ENCODE measurements at regions not wholly inside any gene's neighbourhood (a gene's known extent, or its start where the extent isn't known, plus 50 kb on each side); places are given as distances from the start of the nearest gene placed in this dataset.
"Not testable (repeated sequence)": the region's sequence is repeated elsewhere in the genome, so short reads cannot be mapped to it uniquely, and the experiment has no call there.

DNA sequence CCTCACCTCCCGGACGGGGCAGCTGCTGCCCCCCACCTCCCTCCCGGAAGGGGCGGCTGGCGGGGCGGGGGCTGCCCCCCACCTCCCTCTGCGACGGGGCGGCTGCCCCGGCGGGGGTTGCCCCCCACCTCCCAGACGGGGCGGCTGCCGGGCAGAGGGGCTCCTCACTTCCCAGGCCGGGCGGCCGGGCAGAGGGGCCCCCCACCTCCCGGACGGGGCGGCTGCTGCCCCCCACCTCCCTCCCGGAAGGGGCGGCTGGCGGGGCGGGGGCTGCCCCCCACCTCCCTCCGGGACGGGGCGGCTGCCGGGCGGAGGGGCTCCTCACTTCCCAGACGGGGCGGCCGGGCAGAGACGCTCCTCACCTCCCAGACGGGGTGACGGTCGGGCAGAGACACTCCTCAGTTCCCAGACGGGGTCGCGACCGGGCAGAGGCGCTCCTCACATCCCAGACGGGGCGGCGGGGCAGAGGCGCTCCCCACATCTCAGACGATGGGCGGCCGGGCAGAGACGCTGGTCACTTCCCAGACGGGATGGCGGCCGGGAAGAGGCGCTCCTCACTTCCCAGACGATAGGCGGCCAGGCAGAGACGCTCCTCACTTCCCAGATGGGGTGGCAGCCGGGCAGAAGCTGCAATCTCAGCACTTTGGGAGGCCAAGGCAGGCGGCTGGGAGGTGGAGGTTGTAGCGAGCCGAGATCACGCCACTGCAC lies 1218.8 kb downstream of the GATA3 start:
- not testable (repeated sequence) for H3K9me3 ChIP-seq (replicated peaks); H3K36me3 ChIP-seq; DNase-seq; H3K27me3 ChIP-seq; H3K4me1 ChIP-seq; H3K4me3 ChIP-seq; H3K27ac ChIP-seq

DNA sequence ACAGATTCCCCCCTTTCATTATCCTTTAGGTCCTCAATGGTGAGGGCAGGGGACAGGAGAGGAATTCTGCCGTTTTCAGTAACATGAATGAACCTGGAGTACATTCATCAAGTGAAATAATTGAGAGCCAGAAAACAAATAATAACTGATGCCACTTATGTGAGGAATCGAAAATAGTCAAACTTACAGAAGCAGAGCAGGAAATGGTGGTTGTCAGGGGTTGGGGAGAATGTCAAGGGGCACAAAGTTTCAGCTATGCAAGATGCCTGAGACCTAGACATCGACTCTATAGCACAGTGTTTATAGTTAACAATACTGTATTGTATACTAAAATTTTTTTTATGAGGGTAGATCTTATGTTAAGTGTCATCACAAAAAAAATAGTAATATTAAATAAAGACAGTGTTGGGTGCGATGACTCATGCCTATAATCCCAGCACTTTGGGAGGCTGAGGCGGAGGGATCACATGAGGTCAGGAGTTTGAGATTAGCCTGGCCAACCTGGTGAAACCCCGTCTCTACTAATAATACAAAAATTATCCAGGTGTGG lies 1219.8 kb downstream of the GATA3 start:
- H3K36me3 ChIP-seq = no peaks in the 10 kb centered on the region
- DNase-seq = no peak
- no peaks in the 10 kb centered on the region for H3K9me3 ChIP-seq (replicated peaks)
- H3K4me1 ChIP-seq = no peaks in the 10 kb centered on the region
- H3K4me3 ChIP-seq = no peak overlapping the region
- no peaks in the 10 kb centered on the region for H3K27me3 ChIP-seq
- H3K27ac ChIP-seq = no peak overlapping the region

DNA sequence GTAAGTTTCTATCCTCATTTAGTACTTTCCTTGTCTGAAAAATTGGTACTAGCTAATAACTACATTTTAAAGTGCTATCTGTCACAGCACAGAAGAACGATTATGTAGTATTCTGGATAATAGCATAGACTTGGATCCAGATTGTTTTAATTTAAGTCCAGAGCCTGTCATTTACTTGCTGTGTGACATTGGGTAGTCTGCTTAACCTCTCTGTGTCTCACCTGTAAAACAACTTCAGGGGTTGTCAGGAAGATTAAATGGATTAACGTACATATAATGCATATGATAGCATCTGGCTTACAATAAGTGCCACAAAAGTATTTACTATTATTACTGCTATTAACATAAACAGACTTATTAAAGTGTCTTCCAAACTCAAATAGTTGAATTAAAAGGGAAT lies 1221.4 kb downstream of the GATA3 start:
- H3K36me3 ChIP-seq = no peaks in the 10 kb centered on the region
- no peaks in the 10 kb centered on the region for H3K9me3 ChIP-seq (replicated peaks)
- H3K4me1 ChIP-seq = no peaks in the 10 kb centered on the region
- H3K27ac ChIP-seq = no peak overlapping the region
- H3K4me3 ChIP-seq = no peak overlapping the region
- DNase-seq = no peak
- no peaks in the 10 kb centered on the region for H3K27me3 ChIP-seq

DNA sequence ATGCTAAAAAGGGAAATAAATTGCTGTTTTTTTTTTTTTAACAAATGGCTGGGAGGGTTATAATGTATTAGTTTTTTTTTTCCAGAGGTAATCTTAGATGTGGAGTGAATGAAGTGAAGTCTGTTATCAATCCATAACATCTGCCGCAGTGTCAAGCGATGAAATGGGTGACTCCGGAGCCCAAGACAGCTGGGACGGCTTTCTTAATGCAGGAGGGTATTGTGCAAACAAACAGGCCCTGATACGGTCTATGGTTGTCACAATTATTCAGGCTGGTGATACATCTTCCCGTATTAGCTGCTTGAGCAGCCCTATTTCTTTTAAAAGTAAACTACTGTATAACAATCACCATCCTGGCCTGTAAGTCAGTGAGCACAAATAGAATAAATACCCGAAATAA lies 1231.2 kb downstream of the GATA3 start:
- Histone ChIP-seq H3K4me1 (peaks cover 14% of the 10 kb centered on the region), H3K27ac (peak overlapping the region; percentile 80), H3K9me3 (replicated peaks) (no peaks in the 10 kb centered on the region), H3K36me3 (no peaks in the 10 kb centered on the region), H3K4me3 (peak overlapping the region; percentile 28), H3K27me3 (no peaks in the 10 kb centered on the region)
- peak; percentile 77 to 84 for DNase-seq

DNA sequence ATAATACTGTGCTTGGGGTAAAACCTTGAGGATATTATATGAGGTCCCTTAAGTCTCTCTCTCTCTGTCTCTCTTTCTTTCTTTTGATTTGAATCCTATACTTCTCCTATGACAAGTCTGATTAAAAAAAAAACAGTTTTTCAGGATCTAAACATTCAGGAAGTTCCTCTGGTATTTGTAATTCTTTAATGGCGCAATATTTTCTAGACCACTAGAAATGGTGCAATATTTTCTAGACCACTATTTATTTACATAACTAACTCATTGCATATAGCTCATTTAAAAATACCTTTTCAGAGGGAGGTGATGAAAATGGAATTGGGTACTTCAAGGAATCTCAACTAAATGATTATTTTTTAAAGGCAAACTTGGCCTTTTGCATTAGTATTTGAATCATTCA lies 1235.3 kb downstream of the GATA3 start:
- Histone ChIP-seq H3K4me3 (no peak overlapping the region), H3K27me3 (no peaks in the 10 kb centered on the region), H3K4me1 (peaks cover 16% of the 10 kb centered on the region), H3K9me3 (replicated peaks) (no peaks in the 10 kb centered on the region), H3K36me3 (no peaks in the 10 kb centered on the region), H3K27ac (no peak overlapping the region)
- no peak for DNase-seq

DNA sequence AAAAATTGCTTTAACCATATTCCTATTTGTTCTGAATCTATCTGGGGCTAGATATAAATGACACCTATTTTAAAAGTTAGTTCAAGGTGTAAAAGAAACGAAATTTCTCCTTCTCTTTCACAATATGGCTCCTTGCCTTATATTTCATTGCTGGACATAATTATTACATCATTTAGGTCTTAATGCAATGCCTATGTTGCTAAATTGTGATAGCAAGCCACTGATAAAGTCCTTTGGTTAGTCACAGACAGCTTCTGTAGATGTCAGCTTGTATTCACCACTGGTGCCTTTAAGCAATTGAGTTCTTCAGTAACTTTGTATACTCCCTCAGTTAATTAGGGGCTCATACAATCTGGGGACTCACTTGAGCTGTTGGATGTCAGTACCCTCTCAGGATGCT lies 1236.6 kb downstream of the GATA3 start:
- DNase-seq = no peak
- Histone ChIP-seq H3K4me1 (peaks cover 14% of the 10 kb centered on the region; the same call in 1 of the 2 replicates), H3K27me3 (no peaks in the 10 kb centered on the region), H3K9me3 (replicated peaks) (no peaks in the 10 kb centered on the region), H3K4me3 (no peak overlapping the region), H3K27ac (no peak overlapping the region), H3K36me3 (no peaks in the 10 kb centered on the region)

DNA sequence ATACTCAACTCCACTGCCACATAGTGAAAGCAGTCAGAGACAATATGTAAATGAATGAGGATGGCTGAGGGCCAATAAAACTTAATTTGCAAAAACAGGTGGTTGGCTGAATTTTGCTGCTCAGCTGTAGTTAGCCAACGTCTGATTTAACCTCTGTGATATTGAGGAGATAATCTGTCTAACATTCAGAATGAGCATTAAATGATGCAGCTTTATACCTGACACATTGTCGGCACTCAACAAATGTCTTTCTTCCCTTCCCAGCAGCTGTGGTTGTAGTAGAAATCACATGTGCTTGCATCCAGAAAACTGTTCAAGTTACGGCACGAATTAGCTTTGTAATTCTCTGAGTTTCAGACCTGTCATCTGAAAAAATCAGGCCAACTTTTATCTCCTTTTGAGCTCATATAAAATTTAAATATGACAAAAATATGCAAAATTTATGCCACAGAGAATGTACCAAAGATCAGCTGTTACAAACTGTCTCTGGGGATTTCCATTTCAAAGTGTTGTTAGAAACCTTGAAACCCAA lies 1239.7 kb downstream of the GATA3 start:
- Histone ChIP-seq H3K4me1 (peaks cover 6% of the 10 kb centered on the region; the same call in 1 of the 2 replicates), H3K27me3 (no peaks in the 10 kb centered on the region), H3K27ac (no peak overlapping the region), H3K36me3 (no peaks in the 10 kb centered on the region), H3K4me3 (peak overlapping the region; percentile 19; the same call in 1 of the 2 replicates), H3K9me3 (replicated peaks) (no peaks in the 10 kb centered on the region)
- peak; percentile 16 to 46 for DNase-seq

DNA sequence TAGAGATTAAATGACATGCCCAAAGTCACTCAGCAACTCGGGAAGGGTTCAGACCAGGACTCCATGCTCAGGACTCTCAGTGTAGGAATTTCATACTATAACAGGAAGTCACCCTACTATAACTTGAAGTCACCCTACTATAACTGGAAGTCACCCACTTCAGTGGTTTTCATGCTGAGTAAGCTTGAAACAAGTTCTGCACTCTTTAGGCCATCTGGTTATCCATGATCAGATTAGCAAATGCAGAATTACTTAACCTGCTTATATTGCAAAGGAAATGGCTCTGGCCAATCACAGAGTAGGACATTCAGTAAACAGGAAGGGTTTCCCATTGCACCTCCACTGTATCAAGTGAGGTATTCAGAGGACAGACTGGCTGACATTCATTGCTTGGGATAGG lies 1240.4 kb downstream of the GATA3 start:
- Histone ChIP-seq H3K27ac (no peak overlapping the region), H3K4me1 (peaks cover 6% of the 10 kb centered on the region; the same call in 1 of the 2 replicates), H3K4me3 (no peak overlapping the region), H3K36me3 (no peaks in the 10 kb centered on the region), H3K9me3 (replicated peaks) (no peaks in the 10 kb centered on the region), H3K27me3 (no peaks in the 10 kb centered on the region)
- DNase-seq = no peak

DNA sequence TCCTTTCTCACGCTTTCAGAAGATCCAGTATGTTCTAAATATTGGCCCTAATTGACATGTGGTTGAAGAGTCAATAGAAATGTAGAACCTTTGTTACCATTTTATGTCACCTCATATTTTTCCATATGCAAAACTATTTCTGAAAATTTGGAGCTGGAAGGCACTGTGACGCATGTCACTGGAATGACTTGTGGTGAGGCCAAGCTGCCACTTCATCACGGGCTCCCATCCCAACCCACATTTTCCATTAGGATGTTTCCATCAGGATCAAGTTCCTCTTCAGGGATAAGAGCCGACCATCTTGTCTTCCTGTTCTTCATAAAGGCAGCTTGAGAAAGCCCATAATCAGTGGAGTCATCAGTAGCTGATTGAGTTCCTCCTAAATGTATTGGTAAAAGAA lies 1241.7 kb downstream of the GATA3 start:
- Histone ChIP-seq H3K9me3 (replicated peaks) (no peaks in the 10 kb centered on the region), H3K4me1 (peaks cover 6% of the 10 kb centered on the region; the same call in 1 of the 2 replicates), H3K27me3 (no peaks in the 10 kb centered on the region), H3K27ac (no peak overlapping the region), H3K4me3 (no peak overlapping the region), H3K36me3 (no peaks in the 10 kb centered on the region)
- no peak for DNase-seq

DNA sequence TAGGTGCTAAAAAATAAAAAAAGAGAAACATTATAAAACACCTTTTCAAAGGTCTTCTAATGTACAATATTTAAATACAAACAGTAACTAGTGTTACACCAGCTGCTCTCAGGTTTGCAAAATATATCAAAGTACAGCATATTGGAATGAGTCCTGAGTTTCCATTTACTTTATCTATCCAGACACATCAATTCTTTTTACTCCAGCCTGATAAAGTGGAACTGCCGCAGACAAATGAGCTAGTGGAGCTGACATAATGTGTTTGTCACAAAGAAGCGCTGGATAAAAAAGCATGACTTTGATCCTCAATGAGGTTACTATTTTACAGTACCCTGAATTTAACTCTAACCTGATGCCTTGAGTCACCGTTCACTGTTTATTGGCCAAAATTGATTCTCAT lies 1243.1 kb downstream of the GATA3 start:
- no peaks in the 10 kb centered on the region for H3K27me3 ChIP-seq
- no peaks in the 10 kb centered on the region for H3K36me3 ChIP-seq
- no peaks in the 10 kb centered on the region for H3K9me3 ChIP-seq (replicated peaks)
- no peak for DNase-seq
- no peak overlapping the region for H3K27ac ChIP-seq
- H3K4me3 ChIP-seq = no peak overlapping the region
- peaks cover 6% of the 10 kb centered on the region; the same call in 1 of the 2 replicates for H3K4me1 ChIP-seq

DNA sequence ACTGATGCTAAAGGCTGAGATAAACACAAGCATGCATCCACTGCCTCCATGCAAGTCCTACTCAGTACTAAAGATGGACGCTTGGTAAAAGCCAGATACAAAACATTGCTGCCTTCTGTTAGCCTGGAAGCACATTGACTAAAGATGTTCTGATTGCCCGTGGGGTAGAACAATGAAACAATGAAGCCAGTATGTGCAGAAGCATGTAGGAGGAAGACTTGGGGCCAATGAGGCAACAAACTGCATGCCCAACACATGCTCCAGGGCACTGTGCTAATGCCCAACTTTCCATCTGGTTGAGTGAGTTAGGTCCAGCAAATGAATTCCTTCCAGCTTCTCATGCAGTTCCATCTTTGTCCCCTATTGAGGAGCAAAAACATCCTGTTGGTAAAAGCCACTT lies 1245.5 kb downstream of the GATA3 start:
- Histone ChIP-seq H3K9me3 (replicated peaks) (no peaks in the 10 kb centered on the region), H3K36me3 (no peaks in the 10 kb centered on the region), H3K27me3 (no peaks in the 10 kb centered on the region), H3K4me3 (no peak overlapping the region), H3K4me1 (peaks cover under 1% of the 10 kb centered on the region; the same call in 1 of the 2 replicates), H3K27ac (no peak overlapping the region)
- no peak for DNase-seq

DNA sequence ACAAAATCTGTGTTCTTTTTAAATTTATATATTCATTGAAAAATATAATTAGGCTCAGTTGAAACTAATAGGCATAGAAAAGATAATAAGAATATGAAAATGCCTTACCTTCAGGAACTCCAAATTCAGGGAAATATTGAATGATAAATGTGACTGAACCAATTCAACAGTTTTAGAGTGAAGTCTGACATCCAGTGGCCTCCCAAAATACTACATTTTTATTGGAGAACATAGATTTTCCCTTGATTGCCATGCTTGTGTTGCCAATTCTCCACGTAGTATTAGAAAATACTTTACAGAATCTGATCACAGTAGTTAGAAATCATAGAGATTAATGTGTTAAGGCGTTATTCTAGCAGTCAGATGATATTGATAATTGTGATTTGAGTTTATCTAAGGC lies 1246.7 kb downstream of the GATA3 start:
- Histone ChIP-seq H3K27ac (no peak overlapping the region), H3K27me3 (no peaks in the 10 kb centered on the region), H3K4me3 (no peak overlapping the region), H3K9me3 (replicated peaks) (no peaks in the 10 kb centered on the region), H3K4me1 (no peaks in the 10 kb centered on the region), H3K36me3 (no peaks in the 10 kb centered on the region)
- no peak for DNase-seq

DNA sequence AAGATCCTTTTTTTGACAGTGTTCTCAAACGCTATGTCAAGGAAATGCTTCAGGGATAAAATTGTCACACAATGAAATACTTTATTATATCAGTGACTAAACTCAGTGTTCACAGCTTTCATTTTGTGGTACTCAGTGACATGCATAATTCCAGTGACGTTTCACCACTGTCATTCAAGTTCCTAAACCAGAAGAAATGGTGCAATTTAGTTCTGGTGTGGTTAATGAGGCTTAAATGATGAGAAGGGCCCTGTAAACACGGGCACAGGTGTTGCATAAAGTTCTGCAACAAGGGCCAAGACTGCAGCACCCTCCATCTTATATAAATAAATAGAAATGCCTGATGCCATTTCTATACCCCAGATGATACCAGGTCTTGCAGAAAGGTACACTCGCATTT lies 1247.1 kb downstream of the GATA3 start:
- no peak overlapping the region for H3K27ac ChIP-seq
- H3K9me3 ChIP-seq (replicated peaks) = no peaks in the 10 kb centered on the region
- H3K4me3 ChIP-seq = no peak overlapping the region
- DNase-seq = no peak
- H3K27me3 ChIP-seq = no peaks in the 10 kb centered on the region
- H3K4me1 ChIP-seq = no peaks in the 10 kb centered on the region
- H3K36me3 ChIP-seq = no peaks in the 10 kb centered on the region

DNA sequence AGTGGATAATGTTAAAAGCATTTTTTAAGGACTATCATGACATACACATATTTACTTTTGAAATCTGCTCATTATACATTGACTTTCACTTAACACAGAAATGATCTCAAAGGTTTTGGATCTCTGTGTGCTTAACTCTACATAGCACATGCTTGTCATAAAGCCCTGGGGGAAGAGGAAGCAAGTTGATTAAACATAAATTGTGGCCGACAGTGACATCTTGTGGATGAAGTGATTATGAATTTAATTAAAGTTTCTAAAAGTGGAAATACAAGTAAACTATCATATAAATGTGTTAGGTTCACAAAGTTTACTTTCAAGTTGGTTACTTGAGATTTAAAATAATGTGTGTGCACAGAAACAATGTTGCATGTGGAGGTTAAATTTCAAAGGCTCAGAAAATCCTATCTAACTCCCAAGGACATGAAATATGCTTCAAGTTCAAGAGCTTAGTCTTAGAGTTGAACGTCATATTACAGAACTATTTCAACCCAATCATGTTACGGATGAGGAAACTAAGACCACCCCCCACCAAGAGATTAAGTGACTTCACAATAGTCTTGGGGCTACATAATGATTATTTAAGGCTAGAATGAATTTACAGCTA lies 1247.8 kb downstream of the GATA3 start:
- Histone ChIP-seq H3K27me3 (no peaks in the 10 kb centered on the region), H3K4me1 (no peaks in the 10 kb centered on the region), H3K27ac (no peak overlapping the region), H3K4me3 (no peak overlapping the region), H3K9me3 (replicated peaks) (no peaks in the 10 kb centered on the region), H3K36me3 (no peaks in the 10 kb centered on the region)
- peak in 1 of 2 experiments; percentile 59 for DNase-seq

DNA sequence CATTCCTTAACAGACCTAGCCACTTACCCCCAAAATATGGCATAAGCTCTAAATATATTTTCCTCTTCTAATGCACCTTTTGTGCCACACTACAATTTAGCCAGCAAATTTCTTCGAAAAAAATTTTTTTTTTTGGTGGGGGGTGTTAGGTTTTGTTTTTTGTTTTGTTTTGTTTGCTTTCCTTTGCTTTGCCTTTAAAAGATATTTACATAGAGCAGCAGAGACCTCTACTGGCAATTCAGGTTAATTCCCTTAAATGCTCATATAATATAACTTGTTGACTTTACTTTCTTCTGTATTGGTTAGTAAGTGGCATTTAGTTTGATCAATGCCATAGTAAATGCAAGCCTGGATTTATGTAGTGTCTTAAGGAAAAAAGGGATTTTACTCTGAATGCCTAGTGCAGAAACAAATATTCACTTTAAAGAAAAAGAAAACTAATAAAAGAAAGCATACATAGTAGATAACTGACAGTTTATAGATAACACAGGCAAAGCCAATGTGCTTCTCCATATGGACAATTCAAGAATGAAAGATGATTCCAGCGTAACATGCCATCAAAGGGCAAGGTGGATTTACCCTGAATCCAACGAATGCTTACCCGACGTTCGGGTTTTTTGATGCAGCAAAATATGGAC lies 1250.6 kb downstream of the GATA3 start:
- peak in 1 of 2 experiments; percentile 29 for DNase-seq
- Histone ChIP-seq H3K4me1 (no peaks in the 10 kb centered on the region), H3K9me3 (replicated peaks) (no peaks in the 10 kb centered on the region), H3K27ac (no peak overlapping the region), H3K36me3 (no peaks in the 10 kb centered on the region), H3K27me3 (no peaks in the 10 kb centered on the region), H3K4me3 (no peak overlapping the region)

Measured in SJCRH30 (cell line).